Stimulated activated CD4-positive, alpha-beta T cell treated with anti-CD3 and anti-CD28 coated beads, Interleukin-15, amount 100 ng/mL, for 1 hour (primary cell): ENCODE measurements at regions not wholly inside any gene's neighbourhood (a gene's known extent, or its start where the extent isn't known, plus 50 kb on each side); places are given as distances from the start of the nearest gene placed in this dataset.

ENCODE experiments used
- DNase-seq, 2 donors: peaks; one replicate each; pipeline ENCODE4 v3.0.0-alpha.2; 2020; ENCODE audit warnings: low read depth in 1 of 2, low spot score in 1 of 2

DNA sequence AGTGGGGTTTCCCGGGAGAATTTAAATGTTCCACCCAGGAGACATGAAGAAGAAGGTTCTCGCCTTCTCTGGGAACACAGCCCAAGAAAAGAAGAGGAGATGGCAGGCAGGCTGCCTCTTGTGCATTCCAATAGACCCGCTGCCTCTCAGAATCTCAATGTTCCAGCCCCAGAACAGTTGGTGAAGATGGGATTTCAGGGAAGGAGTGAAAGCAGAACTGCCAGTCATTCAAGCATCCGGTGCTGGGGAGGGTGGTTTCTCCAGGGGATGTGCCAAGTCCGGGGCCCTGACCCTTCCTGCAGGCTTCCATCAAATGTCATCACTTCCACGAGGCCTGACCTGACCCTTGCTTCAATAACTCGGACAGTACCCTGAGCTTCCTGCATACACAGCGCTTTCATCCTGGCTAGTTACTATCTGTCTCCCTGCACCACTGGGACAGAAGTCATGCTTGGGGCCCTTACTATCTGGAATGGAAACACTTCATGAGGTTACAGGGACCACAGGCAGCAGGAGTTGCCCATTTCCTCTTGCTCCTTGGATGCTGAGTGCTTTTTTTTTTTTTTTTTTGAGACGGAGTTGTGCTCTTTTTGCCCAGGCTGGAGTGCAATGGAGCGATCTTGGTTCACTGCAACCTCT is 386.6 kb upstream of the POU3F1 start:
- no peak for DNase-seq

DNA sequence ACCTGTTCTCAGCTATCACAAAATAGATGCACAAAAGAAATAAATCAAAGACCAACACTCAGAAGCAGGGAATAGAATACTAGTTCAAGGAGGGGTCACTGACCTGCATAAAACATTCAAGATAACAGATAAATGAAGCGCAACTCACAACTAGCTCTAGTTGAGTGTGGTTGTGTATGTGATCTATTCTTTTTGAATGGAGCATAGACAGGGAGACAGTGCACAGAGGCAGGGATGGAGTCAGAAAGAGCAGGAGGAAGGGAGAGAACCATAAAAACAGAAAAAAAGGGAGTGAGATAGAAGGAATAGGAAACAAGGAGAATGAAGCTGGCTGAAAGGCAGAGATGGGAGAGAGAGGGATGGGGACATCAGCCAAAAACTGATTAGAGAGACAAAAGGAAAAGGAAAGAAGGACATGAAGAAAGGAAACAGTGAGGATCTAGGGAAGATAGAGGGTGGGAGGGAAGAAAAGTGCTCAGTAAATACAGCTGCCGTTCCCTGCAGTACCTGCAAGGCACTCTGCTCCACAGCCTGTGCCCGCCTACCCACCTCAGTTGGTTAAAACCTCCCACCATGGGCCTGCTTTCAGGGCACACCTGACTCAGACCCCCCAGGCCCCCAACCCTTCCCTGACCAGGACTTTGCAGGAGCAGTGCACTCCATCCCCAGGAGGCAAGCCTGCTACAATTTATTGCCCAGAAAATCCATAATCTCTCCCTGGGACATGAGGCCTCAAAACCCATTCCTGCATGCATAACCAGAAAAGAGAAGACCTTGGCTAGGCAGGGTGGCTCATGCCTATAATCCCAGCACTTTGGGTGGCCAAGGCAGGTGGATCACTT is 385.2 kb upstream of the POU3F1 start:
- DNase-seq = no peak

DNA sequence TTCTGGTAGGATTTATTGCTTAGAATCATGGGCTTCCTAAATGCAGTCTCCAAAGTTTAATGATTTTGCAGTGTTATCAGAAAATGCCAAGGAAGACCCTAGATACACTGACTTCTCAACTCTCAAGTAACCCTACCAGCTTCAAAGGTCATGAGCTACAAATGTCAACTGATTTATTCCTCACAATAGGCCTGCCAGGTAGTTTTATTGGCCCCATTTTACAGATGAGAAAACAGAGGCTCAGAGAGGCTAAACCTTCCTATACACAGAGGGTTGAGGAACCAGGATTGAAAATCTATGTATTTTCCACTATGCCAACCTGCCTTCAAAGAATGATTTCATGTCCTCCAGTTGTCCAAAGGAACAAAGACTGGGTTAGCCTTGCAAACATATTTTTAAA is 384.4 kb upstream of the POU3F1 start:
- no peak for DNase-seq

DNA sequence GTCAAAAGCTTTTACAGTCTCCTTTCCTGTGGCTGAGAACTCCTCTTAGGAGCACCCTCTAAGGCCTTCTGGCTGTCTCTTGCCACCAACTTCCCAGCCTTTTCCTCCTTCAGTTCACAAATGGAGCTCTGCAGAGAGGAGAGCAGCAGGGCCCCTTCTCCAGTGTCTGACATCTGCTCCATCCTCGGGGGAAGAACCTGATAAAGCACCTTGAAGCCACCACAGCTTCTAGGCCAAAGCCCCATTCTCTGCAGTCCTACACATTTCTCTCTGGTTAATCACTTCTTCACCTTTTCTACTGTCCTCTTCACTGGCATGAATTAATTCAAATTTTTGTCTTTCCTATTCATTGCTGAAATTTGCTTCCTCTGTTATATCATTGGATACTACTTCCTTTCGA is 378.1 kb upstream of the POU3F1 start:
- DNase-seq = no peak

DNA sequence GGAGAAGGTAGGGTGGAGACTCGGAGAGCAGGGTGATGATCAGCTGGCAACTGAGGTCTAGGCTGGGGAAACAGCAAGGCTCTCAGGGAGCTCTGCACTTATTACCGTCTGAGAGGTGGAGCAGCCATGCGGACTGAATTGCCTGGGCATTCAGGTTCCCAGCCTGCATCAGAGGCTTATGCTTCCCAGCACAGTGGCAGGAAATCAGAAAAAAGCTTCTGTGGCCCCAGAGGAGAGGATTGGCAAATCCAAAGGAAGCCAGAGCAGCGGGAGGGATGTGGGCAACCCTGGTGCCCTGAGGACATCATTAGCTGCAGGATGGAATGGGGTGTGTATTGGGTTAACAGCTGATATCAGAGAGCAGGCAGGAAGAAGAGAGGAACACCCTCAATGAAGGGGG is 374.1 kb upstream of the POU3F1 start:
- DNase-seq = no peak

DNA sequence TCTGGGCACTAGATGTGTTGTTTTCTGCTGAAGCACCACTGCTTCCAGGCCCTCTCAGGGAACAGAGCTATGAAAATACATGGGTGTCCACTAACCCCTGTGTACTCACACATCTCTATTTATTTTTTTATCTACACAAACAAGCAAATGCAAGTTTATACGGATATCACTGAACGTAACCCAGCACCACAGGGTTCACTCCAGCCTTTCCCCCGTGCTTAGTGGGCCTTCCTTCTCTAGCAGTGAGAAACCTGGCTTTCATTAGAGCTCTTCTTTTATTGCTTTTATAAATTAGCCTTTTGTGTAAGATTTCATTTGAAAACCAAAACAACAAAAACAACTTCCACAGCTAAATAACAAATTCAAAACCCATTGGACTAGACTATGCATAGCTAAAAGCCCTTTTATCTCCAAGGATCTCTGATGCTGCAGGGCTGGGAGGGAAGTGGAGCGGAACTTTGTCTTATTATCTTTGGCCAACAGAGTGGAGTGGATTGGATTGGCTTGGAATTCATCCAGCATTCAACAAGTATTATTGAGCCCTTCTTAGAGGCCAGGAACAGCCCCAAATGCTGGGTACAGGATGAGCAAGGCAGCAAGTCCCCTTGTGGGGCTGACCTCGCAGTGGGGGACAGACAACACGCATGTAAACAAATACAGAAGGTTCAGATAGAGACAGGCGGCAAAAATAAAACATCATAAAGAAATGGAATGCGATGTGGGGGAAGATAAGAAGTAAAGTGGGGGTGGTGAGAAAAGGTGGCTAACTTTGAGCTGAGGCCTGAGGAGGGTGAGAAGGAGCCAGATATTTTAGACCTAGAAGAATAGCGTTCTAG is 371.8 kb upstream of the POU3F1 start:
- DNase-seq = no peak

DNA sequence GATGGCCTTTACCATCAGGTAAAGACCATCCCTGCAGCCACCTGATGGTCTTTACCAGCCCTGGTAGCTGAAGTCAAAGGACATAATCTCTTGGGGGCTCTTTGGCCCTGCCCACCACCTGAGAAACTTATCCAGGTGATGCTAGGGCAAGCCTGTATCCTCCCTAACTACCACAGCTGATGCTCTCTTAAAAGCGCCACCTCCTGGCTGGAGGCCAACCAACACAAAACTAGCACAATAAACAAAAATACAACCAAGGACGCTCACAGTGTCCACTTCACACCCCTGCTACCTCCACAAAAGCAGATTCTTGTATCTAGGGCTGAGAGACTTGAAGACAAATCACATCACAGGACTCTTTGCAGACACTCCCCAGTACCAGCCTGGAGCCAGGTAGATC is 357.1 kb upstream of the POU3F1 start:
- DNase-seq = no peak

DNA sequence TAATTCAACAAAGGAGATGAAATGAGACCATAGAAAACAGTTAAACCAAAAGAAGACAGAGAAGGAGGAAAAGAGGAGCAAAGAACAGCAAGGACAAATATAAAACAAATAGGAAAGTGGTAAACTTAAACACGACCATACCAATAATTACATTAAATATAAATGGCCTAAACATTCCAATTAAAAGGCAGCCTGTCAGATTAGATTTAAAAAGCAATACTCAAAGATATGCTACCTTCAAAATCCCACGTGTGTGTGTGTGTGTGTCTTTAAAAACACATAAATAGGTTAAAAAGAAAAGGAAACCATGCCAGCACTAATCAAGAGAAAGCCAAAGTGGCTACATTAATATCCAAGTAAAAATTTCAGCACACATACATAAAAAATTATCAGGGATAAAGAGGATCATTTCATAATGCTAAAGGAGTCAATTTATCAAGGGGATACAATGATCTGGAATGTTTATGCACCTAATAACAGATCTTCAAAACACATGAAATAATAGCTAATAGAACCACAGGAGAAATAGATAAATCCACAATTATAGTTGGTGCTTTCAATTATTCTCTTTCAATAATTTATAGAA is 355.7 kb upstream of the POU3F1 start:
- no peak for DNase-seq

DNA sequence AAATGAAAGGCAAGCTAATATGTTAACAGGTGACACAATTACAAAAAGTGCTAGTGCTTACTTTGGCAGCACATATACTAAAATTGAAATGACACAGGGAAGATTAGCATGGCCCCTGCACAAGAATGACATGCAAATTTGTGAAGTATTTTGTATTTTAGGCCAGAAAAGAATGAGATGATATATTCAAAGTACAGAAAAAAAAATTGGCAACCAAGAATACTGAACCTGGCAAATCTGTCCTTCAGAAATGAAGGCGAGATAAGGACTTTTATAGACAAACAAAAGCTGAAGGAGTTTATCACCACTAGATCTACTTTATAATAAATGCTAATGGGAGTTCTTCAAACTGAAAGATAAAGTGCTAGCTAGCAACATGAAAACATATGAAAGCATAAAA is 350.0 kb upstream of the POU3F1 start:
- no peak for DNase-seq

DNA sequence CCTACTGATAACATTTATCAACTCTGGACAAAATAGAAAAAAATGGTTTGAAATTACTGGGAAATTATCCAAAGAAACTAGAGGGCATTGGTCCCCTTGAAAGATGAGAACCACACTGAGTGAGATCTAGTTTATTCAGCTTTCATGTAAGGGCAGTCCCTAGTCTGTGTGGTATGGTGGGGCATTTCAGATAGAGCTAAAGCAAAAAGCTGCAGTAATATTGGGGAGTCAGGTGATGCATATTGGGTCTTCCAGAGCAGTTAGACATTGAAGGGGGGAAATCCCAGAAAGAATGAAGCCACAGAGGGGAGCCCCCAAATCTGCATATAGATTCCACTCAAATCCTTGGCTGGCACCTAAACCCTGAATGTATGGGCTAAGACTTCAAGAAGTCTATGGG is 347.7 kb upstream of the POU3F1 start:
- DNase-seq = no peak

DNA sequence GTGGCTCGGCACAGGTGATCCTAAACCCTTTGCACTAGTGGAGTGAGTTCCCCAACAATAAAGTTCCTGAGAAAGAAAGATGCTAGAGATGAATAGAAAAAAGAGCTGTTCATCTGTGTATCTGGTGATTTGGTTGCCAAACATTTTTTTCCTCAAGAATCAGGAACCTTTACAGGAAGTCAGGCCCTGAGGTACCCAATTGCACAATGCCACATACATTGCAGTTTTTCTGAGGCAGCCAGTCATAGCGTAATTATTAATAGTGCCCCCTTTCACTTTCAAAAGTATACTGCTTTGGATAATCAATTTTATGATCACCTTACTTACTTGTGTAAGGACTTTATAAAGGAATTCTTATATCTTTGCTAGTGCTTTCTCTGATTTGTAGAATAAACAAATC is 346.3 kb upstream of the POU3F1 start:
- no peak for DNase-seq

DNA sequence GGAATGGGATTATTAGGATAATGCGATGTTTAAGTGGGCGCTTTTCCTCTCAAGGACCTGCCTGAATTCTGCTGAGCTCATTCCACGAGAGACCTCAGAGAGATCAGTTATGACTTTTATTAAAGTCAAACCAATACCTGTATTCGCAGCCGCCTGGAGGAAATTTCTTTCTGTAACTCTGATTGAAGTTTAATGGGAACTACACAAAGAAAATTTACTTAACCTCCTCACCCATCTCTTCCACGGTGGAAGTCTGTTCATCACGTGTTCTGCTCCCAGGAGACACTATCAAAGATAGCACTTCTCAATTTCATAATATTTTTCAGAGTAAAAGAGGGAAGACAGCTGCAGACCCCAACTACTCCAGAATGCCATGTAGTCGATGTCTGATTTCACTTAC is 334.7 kb upstream of the POU3F1 start:
- no peak for DNase-seq

DNA sequence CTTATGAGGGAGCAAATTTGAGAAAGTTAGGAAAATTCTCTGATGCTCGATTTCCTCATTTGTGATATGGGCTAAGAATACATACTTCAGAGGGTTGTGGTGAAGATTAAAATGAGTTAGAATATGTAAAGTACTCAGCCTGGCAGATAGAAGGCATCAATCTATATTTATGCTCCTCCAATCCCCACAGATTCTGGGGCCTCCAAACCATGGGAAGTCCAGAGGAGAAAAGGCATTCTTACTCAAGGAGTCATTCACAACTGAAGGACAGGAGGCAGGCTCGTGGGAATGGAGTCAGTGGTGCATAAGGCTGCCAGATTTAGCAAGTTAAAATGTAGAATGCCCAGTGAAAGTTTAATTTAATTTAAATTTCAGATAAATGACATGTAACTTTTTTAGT is 330.0 kb upstream of the POU3F1 start:
- DNase-seq = no peak

DNA sequence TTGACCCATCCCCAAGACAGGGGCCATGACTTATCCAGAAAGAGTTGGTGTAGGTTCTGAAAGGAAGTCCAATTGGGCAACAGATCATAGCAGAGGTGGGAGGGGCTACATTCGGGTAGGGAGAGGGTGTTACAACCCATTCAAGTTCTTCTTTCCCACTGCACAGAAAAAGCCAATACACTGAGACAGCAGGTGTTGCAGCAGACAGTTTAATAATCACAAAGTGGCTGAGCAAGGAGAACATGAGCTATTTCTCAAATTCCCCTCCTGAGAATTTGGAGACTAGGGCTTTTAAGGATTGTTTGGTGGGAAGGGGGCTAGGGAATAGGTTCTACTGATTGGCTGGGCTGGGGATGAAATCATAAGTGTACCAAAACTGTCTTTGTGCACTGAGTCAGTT is 328.4 kb upstream of the POU3F1 start:
- no peak for DNase-seq

DNA sequence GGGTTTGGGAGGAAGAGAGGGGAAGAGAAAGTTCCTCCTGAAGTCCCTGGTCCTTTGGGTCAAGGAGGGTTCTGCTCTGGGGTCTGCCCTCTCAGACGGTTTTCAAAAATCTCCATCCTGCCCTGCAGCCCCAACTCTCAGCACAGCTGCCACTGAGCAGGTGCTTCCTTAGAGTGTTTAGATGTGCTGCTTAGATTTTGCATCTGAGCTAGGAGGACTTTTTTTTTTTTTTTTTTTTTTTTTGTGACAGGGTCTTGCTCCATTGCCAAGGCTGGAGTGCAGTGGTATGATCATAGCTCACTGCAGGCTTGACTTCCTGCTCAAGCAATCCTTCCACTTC is 324.9 kb upstream of the POU3F1 start:
- DNase-seq = no peak

DNA sequence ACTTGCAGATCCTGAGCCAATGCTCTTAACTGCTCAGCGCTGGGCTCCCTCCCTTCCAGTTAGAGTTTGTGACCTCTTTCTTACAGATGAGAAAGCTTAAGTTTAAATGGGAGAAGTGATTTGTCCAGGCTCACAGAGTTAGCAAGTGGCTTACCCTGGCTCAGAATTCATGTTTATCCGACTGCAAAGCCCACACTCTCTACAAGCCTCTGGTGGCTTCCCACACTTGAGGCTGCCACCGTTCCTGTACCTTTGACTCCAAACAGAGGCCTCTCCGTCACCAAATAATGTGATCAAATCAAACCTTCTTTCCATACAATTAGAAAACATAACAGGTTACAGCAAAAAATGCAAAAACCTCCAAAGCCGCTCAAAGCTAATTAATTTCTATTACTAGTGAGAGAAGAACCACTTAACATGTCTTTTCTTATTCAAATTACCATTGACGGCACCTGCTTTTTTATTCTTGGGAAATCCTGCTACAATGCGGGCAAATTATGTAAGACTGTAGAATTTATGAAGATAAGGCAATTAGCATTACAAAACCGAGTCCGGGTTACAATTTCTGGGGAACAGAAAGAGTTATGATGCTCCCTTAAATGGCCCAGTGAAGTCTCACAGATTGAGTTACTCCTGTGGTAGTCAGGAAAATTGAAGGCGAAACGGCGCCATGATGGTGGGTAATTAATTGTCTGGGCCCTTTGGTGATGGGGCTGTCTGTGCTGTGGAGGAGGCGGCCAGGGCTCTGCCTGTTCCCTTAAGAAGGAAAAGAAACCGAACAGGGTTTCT is 324.3 kb upstream of the POU3F1 start:
- no peak for DNase-seq

DNA sequence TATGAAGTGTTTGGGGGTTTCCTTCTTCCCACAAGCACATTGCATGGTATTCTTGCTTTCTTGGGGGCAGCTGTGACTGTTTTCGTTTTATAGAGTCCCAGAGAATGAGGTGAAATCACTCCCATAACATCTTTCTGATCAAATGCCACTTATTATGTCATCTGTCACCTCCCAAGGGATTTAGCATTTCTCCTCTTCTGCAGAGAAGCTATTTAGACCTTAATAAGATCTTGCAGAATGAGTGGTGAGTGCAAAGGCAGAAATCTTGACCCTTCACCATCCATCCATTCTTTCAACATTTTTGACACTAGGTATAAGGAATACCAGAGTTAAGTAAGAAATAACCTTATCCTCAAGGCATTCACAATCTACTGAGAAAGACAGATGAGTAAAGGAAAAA is 318.6 kb upstream of the POU3F1 start:
- no peak for DNase-seq

DNA sequence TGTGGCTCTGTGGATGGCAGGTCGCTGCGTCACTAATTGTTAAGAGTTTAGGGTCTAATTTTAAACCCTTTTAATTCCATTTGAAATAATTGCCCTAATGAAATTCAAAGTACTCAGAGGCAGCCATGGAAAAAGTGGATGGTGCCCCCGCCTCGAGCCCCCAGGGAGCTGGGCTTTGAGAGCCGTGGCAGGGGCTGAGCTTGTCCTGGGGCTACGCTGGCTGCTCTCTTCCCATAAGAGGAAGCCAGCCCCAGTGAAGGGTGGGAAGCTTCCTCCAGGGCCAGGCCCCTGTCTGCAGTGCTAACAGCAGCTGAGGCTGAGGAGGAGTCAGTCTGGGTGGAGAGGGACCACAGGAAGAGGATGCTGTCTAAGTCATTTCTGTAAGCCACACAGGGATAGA is 315.0 kb upstream of the POU3F1 start:
- DNase-seq = no peak

DNA sequence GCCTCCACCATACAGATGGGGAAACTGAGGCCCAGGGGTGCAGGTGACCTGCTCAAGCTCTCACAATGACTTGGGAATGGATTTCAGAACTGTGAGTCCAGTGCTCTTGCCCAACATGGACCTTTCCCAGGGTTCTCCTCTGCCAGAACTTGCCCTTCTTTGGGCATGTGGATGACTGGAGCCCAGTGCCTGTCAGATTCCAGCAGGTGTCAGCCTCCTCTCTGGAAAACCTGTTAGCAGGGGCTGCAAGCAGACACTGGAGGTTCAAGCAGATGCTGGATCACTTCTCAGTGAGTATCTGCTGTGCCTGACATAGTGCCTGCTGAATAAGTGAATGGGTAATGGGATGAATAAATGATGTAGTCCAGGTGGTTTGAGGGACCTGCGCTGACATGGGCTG is 314.2 kb upstream of the POU3F1 start:
- DNase-seq = no peak

DNA sequence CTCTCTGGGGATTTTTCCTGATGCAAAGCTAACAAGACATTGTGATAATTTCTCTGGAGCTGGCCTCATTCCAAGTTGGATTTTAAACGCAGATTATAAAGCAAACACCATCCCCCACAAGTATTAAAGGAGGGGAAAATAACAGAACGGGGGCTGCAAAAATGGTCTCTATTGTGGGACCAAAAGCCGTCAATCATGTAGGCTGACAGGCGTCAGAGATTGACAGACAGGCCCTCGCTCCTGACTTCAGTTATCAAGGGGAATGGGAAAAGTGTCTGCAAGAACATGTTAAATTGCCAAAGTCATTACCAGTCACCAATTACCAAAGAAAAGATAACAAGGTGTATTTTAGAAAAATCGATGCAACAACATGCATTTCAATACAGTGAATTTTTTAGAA is 307.4 kb upstream of the POU3F1 start:
- no peak for DNase-seq

DNA sequence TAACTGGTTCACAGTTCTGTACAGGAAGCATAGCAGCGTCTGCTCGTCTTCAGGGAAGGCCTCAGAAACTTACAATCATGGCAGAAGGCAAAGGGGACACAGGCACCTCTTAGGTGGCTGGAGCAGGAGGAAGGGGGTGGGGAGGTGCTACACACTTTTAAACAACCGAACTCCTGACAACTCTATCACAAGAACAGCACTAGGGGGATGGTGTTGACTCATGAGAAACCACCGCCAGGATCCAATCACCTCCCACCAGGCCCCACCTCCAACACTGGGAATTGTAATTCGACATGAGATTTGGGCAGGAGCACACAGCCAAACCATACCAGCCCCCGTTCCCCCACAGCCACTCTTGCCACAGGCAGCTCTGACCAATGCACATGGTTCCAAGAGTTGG is 306.3 kb upstream of the POU3F1 start:
- DNase-seq = no peak
